K562 (cell line): ENCODE measurements at regions not wholly inside any gene's neighbourhood (a gene's known extent, or its start where the extent isn't known, plus 50 kb on each side); places are given as distances from the start of the nearest gene placed in this dataset.

ENCODE experiments used
- ARNT ChIP-seq, 2 experiments: fragments of 450-650 bp; IDR thresholded peaks; 2 replicates each; pipeline ENCODE4 v1.6.1; 2016; ENCODE audit warnings: mild to moderate bottlenecking in 1 of 2
- CTCF ChIP-seq, 3 experiments: IDR thresholded peaks in 2 of 3; conservative IDR thresholded peaks in 1 of 3; 2 replicates each; pipeline ENCODE4 v1.5.1; 2011 to 2012; ENCODE audit warnings: low read length in 3 of 3, mild to moderate bottlenecking in 3 of 3, control low read depth in 2 of 3, improper control_type of control experiment in 1 of 3, inconsistent platforms in 1 of 3, low read depth in 1 of 3, mixed read lengths in 1 of 3, moderate library complexity in 1 of 3; ENCODE audit not compliant: insufficient read depth in 2 of 3
- DEAF1 ChIP-seq: fragments of 450-650 bp; formaldehyde crosslinking; IDR thresholded peaks from 2 replicates; pipeline ENCODE4 v1.4.0; 2020; ENCODE audit warnings: mild to moderate bottlenecking, moderate library complexity
- ETS1 ChIP-seq: conservative IDR thresholded peaks from 2 replicates; pipeline ENCODE4 v1.6.1; 2011; ENCODE audit warnings: low read depth, mild to moderate bottlenecking, low read length; ENCODE audit not compliant: control insufficient read depth
- MTA2 ChIP-seq: fragments of 450-650 bp; IDR thresholded peaks from 2 replicates; pipeline ENCODE4 v1.6.1; 2016; ENCODE audit warnings: low read depth
- PKNOX1 ChIP-seq: fragments of 450-650 bp; IDR thresholded peaks from 2 replicates; pipeline ENCODE4 v1.6.1; 2016
- PTTG1 ChIP-seq: fragments of 450-650 bp; IDR thresholded peaks from 2 replicates; pipeline ENCODE4 v1.6.1; 2016; ENCODE audit warnings: low read depth, mild to moderate bottlenecking, missing genetic modification characterization, missing compliant biosample characterization
- RNF2 ChIP-seq: sonication (generic); IDR thresholded peaks from 2 replicates; pipeline ENCODE4 v1.6.1; 2016
- SRSF7 ChIP-seq: fragments of 200-400 bp; formaldehyde crosslinking; optimal IDR thresholded peaks from 2 replicates; pipeline ENCODE3; 2017; ENCODE audit warnings: mild to moderate bottlenecking, low read depth, low read length
- TARDBP ChIP-seq: fragments of 450-650 bp; IDR thresholded peaks from 2 replicates; pipeline ENCODE4 v1.6.1; 2016
- TCF7L2 ChIP-seq: fragments of 150-350 bp; IDR thresholded peaks from 2 replicates; pipeline ENCODE4 v1.6.1; 2016; ENCODE audit warnings: low read depth, mild to moderate bottlenecking, low read length, moderate library complexity
- VEZF1 ChIP-seq: fragments of 200-800 bp; sonication (Bioruptor generic); IDR thresholded peaks from 2 replicates; pipeline ENCODE4 v1.6.1; 2017; ENCODE audit warnings: missing genetic modification characterization, missing compliant biosample characterization
- ZBTB26 ChIP-seq: fragments of 450-650 bp; formaldehyde crosslinking; IDR thresholded peaks from 2 replicates; pipeline ENCODE4 v1.4.0; 2022; ENCODE audit warnings: missing genetic modification characterization
- ZFP36 ChIP-seq: fragments of 150-350 bp; IDR thresholded peaks from 2 replicates; pipeline ENCODE4 v1.6.1; 2018; ENCODE audit warnings: low read length, low read depth; ENCODE audit not compliant: partially characterized antibody
- ZSCAN29 ChIP-seq: fragments of 450-650 bp; IDR thresholded peaks from 2 replicates; pipeline ENCODE4 v1.6.1; 2017

- TF ChIP-seq ETS1 (no peak), ARNT (IDR thresholded peaks at IDR 0.05) (no peak), TCF7L2 (no peak), SRSF7 (no peak), ZFP36 (no peak), RNF2 (no peak), PKNOX1 (peak; percentile 64), PTTG1 (tag) (no peak), CTCF (IDR thresholded peaks at IDR 0.05 in 2 of 3, conservative IDR thresholded peaks at IDR 0.05 in 1 of 3; ENCODE audit: insufficient read depth in 2 of 3, low read depth in 1 of 3, low read length in 3 of 3) (peak; percentile 86 to 95 (median 90)), TARDBP (no peak), ZSCAN29 (no peak), VEZF1 (CRISPR knock-in tag) (peak; percentile 32; the same call in 1 of the 2 replicates), ZBTB26 (CRISPR knock-in tag) (no peak), DEAF1 (CRISPR knock-in tag) (peak; percentile 93), MTA2 (no peak)
Measured at GRCh38 chr1:60978421-60979357, 103.7 kb upstream of the NFIA start (continued).
